ENCODE measurements at regions not wholly inside any gene's neighbourhood (a gene's known extent, or its start where the extent isn't known, plus 50 kb on each side); places are given as distances from the start of the nearest gene placed in this dataset.
A peak's percentile ranks its signal among the peaks of the same experiment; 100 is the strongest.

GRCh38 chr2:64327129-64327509 lies 126.8 kb upstream of the LGALSL start:
- Histone ChIP-seq H3K4ac (replicated peaks; ENCODE audit: insufficient read length, low read depth, low read length) (no peak overlapping the region), H3K4me2 (ENCODE audit: insufficient read depth in 1 of 2, low read depth in 2 of 2, low read length in 2 of 2) (no peak overlapping the region; a peak in 1 of 4 replicates), H3K4me1 (replicated peaks in 1 of 4; ENCODE audit: control insufficient read depth in 3 of 4, insufficient read depth in 4 of 4, low read length in 3 of 4) (peaks cover 7 to 21% (median 11%) of the 10 kb centered on the region in 4 experiments; a peak in 6 of 7 replicates), H3K9me3 (ENCODE audit: insufficient read depth in 2 of 2, low read depth in 1 of 2, low read length in 1 of 2) (no peaks in the 10 kb centered on the region), H3K9ac (replicated peaks in 1 of 4; ENCODE audit: extremely low read depth in 1 of 4, low read depth in 3 of 4, low read length in 3 of 4) (no peak overlapping the region), H3K27me3 (replicated peaks in 1 of 4; ENCODE audit: control insufficient read depth in 3 of 4, extremely low read depth in 1 of 4, insufficient read depth in 3 of 4, low read length in 3 of 4) (peaks cover 0 to 3% (median 0%) of the 10 kb centered on the region in 4 experiments; a peak in 1 of 7 replicates), H2BK12ac (ENCODE audit: low read depth, low read length) (no peak overlapping the region), H3K27ac (ENCODE audit: low read depth, low read length) (no peak overlapping the region), H2AFZ (ENCODE audit: low read length) (no peak overlapping the region), H4K91ac (replicated peaks; ENCODE audit: insufficient read length, low read length) (peak overlapping the region; percentile 29), H3K4me3 (ENCODE audit: extremely low read depth in 1 of 4, insufficient read depth in 2 of 4, low read depth in 3 of 4, low read length in 4 of 4) (no peak overlapping the region), H4K5ac (ENCODE audit: insufficient read length, low read depth, low read length) (no peak overlapping the region), H2AK5ac (ENCODE audit: low read depth, low read length) (no peak overlapping the region), H2BK20ac (ENCODE audit: low read length) (no peak overlapping the region), H3K14ac (ENCODE audit: insufficient read length) (no peak overlapping the region), H3K23ac (ENCODE audit: insufficient read length) (no peak overlapping the region), H3K79me2 (ENCODE audit: control insufficient read depth in 1 of 2, insufficient read depth in 2 of 2, low read length in 2 of 2) (no peaks in the 10 kb centered on the region), H2BK15ac (ENCODE audit: low read length) (no peak overlapping the region), H2BK120ac (replicated peaks; ENCODE audit: low read depth, low read length) (no peak overlapping the region), H3K23me2 (ENCODE audit: low read depth, low read length) (no peaks in the 10 kb centered on the region; the same call in 1 of the 2 replicates), H3K18ac (ENCODE audit: extremely low read depth, low read length) (no peak overlapping the region), H3K56ac (replicated peaks; ENCODE audit: insufficient read length, low read depth, low read length) (no peak overlapping the region), H3K79me1 (ENCODE audit: low read depth, low read length) (no peaks in the 10 kb centered on the region), H4K8ac (ENCODE audit: extremely low read depth, insufficient read depth, low read length) (no peak overlapping the region), H4K20me1 (replicated peaks in 1 of 2; ENCODE audit: control insufficient read depth in 1 of 2, insufficient read depth in 2 of 2, low read length in 2 of 2) (no peaks in the 10 kb centered on the region), H3K36me3 (ENCODE audit: control insufficient read depth in 2 of 4, insufficient read depth in 4 of 4, low read length in 3 of 4) (no peaks in the 10 kb centered on the region), H2BK5ac (ENCODE audit: low read depth, low read length) (no peak overlapping the region)
- POLR2A ChIA-PET (ENCODE audit: partially characterized antibody): interaction anchor here (1.2 to 1.7 kb wide), 5 partner anchors 15 to 197 kb away, joined by 3 to 8 read pairs (median 5); partner anchors contain the start of gene AFTPH
- DNase-seq (ENCODE audit: low read depth in 1 of 2, low spot score in 2 of 2): peak in 1 of 2 experiments; percentile 43
- CTCF ChIA-PET (ENCODE audit: partially characterized antibody): interaction anchor here (0.9 to 8.7 kb wide), 19 partner anchors 9 to 561 kb away, joined by 3 to 214 read pairs (median 5); partner anchors contain the start of gene AFTPH
- no peak for TF ChIP-seq ATF2 (IDR thresholded peaks at IDR 0.05; ENCODE audit: low read length)
- no peak for TF ChIP-seq SP4 (IDR thresholded peaks at IDR 0.05; ENCODE audit: low read length)
- TF ChIP-seq FOSL1 (IDR thresholded peaks at IDR 0.05; ENCODE audit: insufficient read depth, low read depth, low read length): no peak
- no peak for TF ChIP-seq TEAD4 (IDR thresholded peaks at IDR 0.05; ENCODE audit: low read depth, low read length)
- TF ChIP-seq MAX (IDR thresholded peaks at IDR 0.05): no peak
- no peak for FAIRE-seq
- 79% methylated on average over 5 of the region's 5 CpGs; no CpG with 5 or more reads in 1 of the 2 experiments for WGBS, 2 experiments (ENCODE audit: extremely low coverage in 1 of 2, insufficient coverage in 1 of 2, insufficient read length in 1 of 2, insufficient replicate concordance in 2 of 2, low coverage in 1 of 2, low lambda C conversion rate in 2 of 2, missing lambda C conversion rate in 1 of 2)

All from H1 (cell line).